Esophagus muscularis mucosa (tissue), 4 donors: ENCODE measurements at regions not wholly inside any gene's neighbourhood (a gene's known extent, or its start where the extent isn't known, plus 50 kb on each side); places are given as distances from the start of the nearest gene placed in this dataset.

Experiments
- DNase-seq: peaks from one replicate; pipeline ENCODE4 v3.0.0-alpha.2; 2017; ENCODE audit errors: extremely low spot score
- H3K27ac ChIP-seq, 4 donors: fragments of 200-600 bp; sonication (generic); replicated peaks in 1 of 4; 1 replicate in 3 of 4; 2 replicates in 1 of 4; pipeline ENCODE4 v1.5.1; 2016 to 2019; ENCODE audit warnings: mild to moderate bottlenecking in 1 of 4
- H3K27me3 ChIP-seq, 4 donors: fragments of 200-600 bp; sonication (generic); one replicate each; pipeline versions ENCODE4 v1.5.1 to v1.6.0; 2016 to 2019
- H3K36me3 ChIP-seq, 4 donors: fragments of 200-600 bp; sonication (generic); one replicate each; pipeline ENCODE4 v1.5.1; 2016 to 2019
- H3K4me1 ChIP-seq, 4 donors: fragments of 200-600 bp; sonication (generic); one replicate each; pipeline ENCODE4 v1.5.1; 2016 to 2019
- H3K4me3 ChIP-seq, 4 donors: fragments of 200-600 bp; sonication (generic); 1 replicate in 2 of 4; 2 replicates in 2 of 4; pipeline ENCODE4 v1.5.1; 2016 to 2019; ENCODE audit warnings: mild to moderate bottlenecking in 4 of 4, moderate library complexity in 1 of 4
- H3K9me3 ChIP-seq, 4 donors: fragments of 200-600 bp; sonication (generic); 1 replicate in 3 of 4; 2 replicates in 1 of 4; pipeline ENCODE4 v1.5.1; 2016 to 2019
- CTCF ChIP-seq, 3 experiments: fragments of 200-600 bp in 2 of 3; fragments of 450-650 bp in 1 of 3; sonication (generic) in 2 of 3; IDR thresholded peaks; one replicate each; pipeline ENCODE4 v1.5.1; 2017 to 2019; ENCODE audit warnings: antibody characterized with exemption in 3 of 3, mild to moderate bottlenecking in 2 of 3, moderate library complexity in 1 of 3
- EP300 ChIP-seq: sonication (generic); formaldehyde crosslinking; IDR thresholded peaks from one replicate; pipeline ENCODE4 v1.6.1; 2017; ENCODE audit warnings: antibody characterized with exemption
- POLR2A ChIP-seq: fragments of 450-650 bp; IDR thresholded peaks from one replicate; pipeline ENCODE4 v1.6.1; 2017; ENCODE audit warnings: antibody characterized with exemption, moderate library complexity, mild to moderate bottlenecking, low read depth
- POLR2AphosphoS5 ChIP-seq, 2 donors: sonication (generic); formaldehyde crosslinking; IDR thresholded peaks; one replicate each; pipeline ENCODE4 v1.6.1; 2017; ENCODE audit warnings: antibody characterized with exemption in 2 of 2
- WGBS: methylation state at CpG from one replicate; pipeline ENCODE4 v1.1.5; 2018; 5-methylcytosine and 5-hydroxymethylcytosine counted together
- intact Hi-C: fragments of 100-400 bp; cut with DNase I; formaldehyde crosslinking; loops from one replicate; pipeline ENCODE4 v1.15.1; 2023

- Histone ChIP-seq H3K27me3 (no peaks in the 10 kb centered on the region), H3K9me3 (no peaks in the 10 kb centered on the region), H3K27ac (no peak overlapping the region), H3K4me3 (no peak overlapping the region), H3K4me1 (no peaks in the 10 kb centered on the region), H3K36me3 (no peaks in the 10 kb centered on the region)
- TF ChIP-seq EP300 (no peak), CTCF (IDR thresholded peaks at IDR 0.05) (no peak), POLR2A (no peak), POLR2AphosphoS5 (IDR thresholded peaks at IDR 0.05) (no peak)
- DNase-seq: no peak
- intact Hi-C loops: no loop called here
- WGBS: 81% methylated on average over 1 of the region's 1 CpG
These were observed 119.7 kb downstream of the SST start for GRCh38 chr3:187550446-187550845.

GRCh38 chr3:187545366-187545765 lies 124.8 kb downstream of the SST start:
- no peaks in the 10 kb centered on the region for H3K9me3 ChIP-seq
- H3K36me3 ChIP-seq: no peaks in the 10 kb centered on the region
- H3K27me3 ChIP-seq: no peaks in the 10 kb centered on the region
- no peak for DNase-seq
- H3K4me3 ChIP-seq: no peak overlapping the region
- TF ChIP-seq CTCF (IDR thresholded peaks at IDR 0.05): no peak
- 91% methylated on average over 5 of the region's 5 CpGs for WGBS
- H3K27ac ChIP-seq: no peak overlapping the region
- H3K4me1 ChIP-seq: no peaks in the 10 kb centered on the region
- intact Hi-C loops: no loop called here

- H3K36me3 ChIP-seq: no peaks in the 10 kb centered on the region
- no peak overlapping the region for H3K27ac ChIP-seq
- intact Hi-C loops: no loop called here
- no peaks in the 10 kb centered on the region for H3K9me3 ChIP-seq
- TF ChIP-seq POLR2AphosphoS5 (IDR thresholded peaks at IDR 0.05): no peak
- TF ChIP-seq EP300: no peak
- TF ChIP-seq CTCF (IDR thresholded peaks at IDR 0.05): no peak
- no peak for TF ChIP-seq POLR2A
- H3K27me3 ChIP-seq: no peaks in the 10 kb centered on the region
- no peak overlapping the region for H3K4me3 ChIP-seq
- no peak for DNase-seq
- no peaks in the 10 kb centered on the region for H3K4me1 ChIP-seq
- 67% methylated on average over 4 of the region's 5 CpGs for WGBS
These were observed 125.9 kb downstream of the SST start for GRCh38 chr3:187544326-187544725.

GRCh38 chr3:187540847-187541246 lies 129.3 kb downstream of the SST start:
- no peak for TF ChIP-seq CTCF (IDR thresholded peaks at IDR 0.05)
- no peak for TF ChIP-seq EP300
- TF ChIP-seq POLR2AphosphoS5 (IDR thresholded peaks at IDR 0.05): no peak
- TF ChIP-seq POLR2A: no peak
- WGBS: 75% methylated on average over 6 of the region's 6 CpGs
- intact Hi-C loops: no loop called here
- H3K4me1 ChIP-seq: no peaks in the 10 kb centered on the region
- no peaks in the 10 kb centered on the region for H3K36me3 ChIP-seq
- DNase-seq: no peak
- H3K27ac ChIP-seq: no peak overlapping the region
- no peaks in the 10 kb centered on the region for H3K9me3 ChIP-seq
- H3K4me3 ChIP-seq: no peak overlapping the region
- H3K27me3 ChIP-seq: no peaks in the 10 kb centered on the region

GRCh38 chr3:187536185-187536584 lies 134.0 kb downstream of the SST start:
- no peak overlapping the region for H3K4me3 ChIP-seq
- H3K4me1 ChIP-seq: no peaks in the 10 kb centered on the region
- no peak overlapping the region for H3K27ac ChIP-seq
- peaks cover 0 to 8% (median 0%) of the 10 kb centered on the region in 4 donors for H3K9me3 ChIP-seq
- intact Hi-C loops: no loop called here
- no peaks in the 10 kb centered on the region for H3K36me3 ChIP-seq
- peak; percentile 4 for DNase-seq
- TF ChIP-seq EP300: no peak
- TF ChIP-seq POLR2AphosphoS5 (IDR thresholded peaks at IDR 0.05): no peak
- no peak for TF ChIP-seq POLR2A
- TF ChIP-seq CTCF (IDR thresholded peaks at IDR 0.05): no peak
- 87% methylated on average over 6 of the region's 6 CpGs for WGBS
- H3K27me3 ChIP-seq: peaks cover 0 to 3% (median 0%) of the 10 kb centered on the region in 4 donors
